Cerebellar cortex (tissue), 1 donor: ENCODE measurements at regions not wholly inside any gene's neighbourhood (a gene's known extent, or its start where the extent isn't known, plus 50 kb on each side); places are given as distances from the start of the nearest gene placed in this dataset.
A peak's percentile ranks its signal among the peaks of the same experiment; 100 is the strongest.
"Not testable (repeated sequence)": the region's sequence is repeated elsewhere in the genome, so short reads cannot be mapped to it uniquely, and the experiment has no call there.

ENCODE experiments used
- DNase-seq: peaks from one replicate; pipeline ENCODE4 v3.0.0-alpha.2; 2015; ENCODE audit warnings: low spot score

DNA sequence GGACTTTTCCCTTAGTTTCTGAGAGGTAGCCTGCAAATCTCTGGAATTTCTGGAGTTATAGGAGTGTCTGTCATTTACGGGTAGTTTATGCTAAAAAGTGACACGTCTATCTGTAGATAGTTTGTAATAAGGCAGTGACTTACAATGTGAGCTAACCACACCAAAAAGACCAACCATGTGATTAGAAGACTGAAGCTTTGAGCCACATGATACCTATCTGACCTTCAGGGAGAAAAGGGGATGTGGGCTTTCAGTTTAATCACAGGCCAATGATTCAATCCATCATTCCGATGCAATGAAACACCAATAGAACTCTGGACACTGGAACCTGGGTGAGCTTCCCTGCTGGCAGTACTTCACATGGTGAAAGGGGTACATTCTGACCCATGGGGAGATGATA lies 254.6 kb upstream of the GK2 start:
- DNase-seq, result no peak

DNA sequence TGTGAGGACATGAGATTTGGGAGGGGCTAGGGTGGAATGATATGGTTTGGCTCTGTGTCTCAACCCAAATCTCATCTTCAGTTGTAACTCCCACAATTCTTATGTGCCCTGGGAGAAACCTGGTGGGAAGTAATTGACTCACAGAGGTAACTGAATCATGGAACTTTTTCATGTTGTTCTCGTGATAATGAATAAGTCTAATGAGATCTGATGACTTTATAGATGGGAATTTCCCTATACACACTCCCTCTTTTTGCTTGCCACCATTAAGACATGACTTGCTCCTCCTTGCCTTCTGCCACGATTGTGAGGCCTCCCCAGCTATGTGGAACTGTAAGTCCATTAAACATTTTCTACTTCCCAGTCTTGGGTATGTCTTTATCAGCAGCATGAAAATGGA lies 253.2 kb upstream of the GK2 start:
- DNase-seq, result no peak

DNA sequence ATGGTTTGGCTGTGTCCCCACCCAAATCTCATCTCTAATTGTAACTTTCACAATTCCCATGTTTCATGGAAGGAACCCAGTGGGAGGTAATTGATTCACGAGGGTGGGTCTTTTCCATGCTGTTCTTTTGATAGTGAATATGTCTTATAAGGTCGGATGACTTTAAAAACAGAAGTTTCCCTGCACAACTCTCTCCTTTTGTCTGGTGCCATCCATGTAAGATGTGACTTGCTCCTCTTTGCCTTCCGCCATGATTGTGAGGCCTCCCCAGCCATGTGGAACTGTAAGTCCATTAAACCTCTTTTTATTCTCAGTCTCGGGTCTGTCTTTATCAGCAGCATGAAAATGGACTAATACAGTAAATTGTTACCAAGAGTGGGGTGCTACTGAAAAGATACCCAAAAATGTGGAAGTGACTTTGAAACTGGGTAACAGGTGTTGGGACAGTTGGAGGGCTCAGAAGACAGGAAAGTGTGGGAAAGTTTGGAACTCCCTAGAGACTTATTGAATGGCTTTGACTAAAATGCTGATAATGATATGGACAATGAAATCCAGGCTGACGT lies 251.4 kb upstream of the GK2 start:
- DNase-seq, result not testable (repeated sequence)

DNA sequence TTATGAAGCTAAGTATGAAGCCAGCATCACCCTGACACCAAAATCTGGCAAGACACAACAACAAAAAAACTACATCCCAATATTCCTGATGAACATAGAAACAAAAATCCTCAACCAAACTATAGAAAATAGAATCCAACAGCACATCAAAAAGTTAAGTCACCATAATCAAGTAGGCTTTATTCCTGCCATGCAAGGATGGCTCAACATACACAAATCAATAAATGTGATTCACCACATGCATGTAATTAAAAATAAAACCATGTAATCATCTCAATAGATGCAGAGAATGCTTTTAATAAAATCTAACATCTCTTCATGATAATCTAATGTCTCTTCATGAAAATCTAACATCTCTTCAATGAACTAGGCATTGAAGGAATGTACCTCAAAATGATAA lies 249.4 kb upstream of the GK2 start:
- DNase-seq, result no peak

DNA sequence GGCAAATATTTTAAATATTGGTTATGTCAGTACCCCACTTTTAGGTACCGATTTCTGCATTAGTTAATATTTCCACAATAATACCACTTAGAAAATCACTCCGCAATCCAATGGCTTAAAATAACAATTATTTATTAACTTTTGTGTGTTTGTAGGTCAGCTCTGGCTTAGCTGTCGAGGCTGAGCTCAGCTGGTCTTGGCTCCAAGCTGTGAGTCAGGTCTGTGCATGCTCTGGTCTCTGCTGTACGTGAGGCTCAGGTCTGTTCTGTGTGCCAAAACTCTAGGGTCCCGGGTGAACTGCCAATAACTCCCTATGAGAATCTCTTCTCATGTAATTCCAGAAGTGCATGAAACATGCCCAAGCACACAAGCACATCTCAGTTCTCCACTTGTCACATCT lies 245.8 kb upstream of the GK2 start:
- no peak for DNase-seq

DNA sequence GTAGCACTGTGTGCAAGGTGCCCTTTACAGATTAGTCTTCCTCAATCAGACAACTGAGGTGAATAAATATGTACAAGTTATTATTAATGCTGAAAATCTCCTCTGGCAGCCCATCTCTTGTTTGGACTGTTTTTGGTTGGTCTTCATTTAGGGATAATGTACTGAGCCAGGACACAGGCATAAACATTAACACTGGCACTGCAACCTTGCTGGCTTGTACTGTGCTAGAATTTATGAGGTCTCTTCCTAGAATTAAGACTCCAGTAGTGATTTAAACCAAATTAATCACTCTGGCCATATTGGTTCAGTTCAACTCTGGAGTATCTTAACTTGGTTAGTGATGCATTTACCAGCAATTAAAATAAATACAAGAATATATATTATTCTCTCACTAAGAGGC lies 244.7 kb upstream of the GK2 start:
- no peak for DNase-seq

DNA sequence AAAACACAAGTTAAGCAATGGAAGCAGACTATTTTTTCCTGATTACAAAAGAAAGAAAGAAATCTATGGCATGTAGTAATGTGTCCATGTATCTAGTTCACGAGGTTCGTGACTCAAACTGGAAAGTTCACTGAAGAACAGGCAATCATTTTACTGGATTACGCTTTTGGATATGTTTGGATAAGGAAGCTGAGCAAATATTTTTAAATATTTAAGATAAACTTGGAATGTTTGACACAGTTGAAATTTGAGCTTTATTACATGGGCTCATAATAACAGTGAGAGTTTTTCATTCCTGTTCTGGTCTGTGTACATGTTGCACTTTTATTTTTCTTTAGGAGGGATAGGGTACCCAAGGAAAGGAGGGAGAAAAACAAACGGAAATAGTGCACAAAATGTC lies 244.2 kb upstream of the GK2 start:
- no peak for DNase-seq

DNA sequence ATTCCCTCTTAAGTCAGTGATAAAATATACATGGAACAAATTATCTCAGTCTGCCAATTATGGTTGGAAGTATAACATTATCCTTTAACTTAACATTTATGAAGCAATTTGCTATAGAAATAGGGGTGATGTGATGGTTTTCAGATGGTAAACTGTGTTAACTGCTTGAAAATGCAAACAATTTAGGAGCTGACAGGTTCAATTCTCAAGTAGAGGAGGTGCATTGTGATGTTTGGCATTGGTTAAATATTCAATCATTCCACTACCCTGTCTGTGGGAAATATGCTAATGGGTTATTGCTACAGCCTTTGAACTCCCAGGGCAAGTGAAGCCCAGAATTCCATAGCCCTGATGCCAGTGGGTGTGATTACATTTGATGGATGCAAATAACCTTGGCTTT lies 243.4 kb upstream of the GK2 start:
- no peak for DNase-seq

DNA sequence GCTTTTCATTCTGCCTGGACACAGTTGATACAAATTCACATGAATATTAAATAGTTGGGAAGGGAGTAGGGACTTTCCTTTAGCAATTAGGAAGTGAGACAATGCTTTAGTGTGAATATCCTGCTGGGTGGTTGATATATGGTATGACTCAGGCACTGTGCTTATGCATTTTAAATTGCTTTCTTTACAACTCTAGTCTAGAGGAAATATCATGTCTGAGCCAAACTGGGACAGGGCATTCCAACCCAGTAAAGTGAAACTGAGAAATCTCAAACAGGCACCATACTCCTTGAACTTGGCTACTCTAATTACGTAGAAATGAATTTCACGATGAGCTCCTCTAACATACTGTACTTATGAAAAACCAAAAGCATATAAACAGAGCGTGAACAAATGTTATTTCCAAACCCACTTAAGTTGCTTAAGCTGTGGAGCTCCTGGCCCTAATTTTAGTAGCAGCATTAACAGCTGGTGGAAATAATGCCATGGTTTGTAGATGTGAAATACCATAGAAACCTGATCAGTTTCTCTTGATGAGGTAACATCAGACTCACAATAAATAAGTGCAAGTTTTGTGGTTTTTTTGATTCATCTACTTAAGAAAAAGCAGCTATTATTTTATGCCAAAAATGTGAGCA lies 242.9 kb upstream of the GK2 start:
- DNase-seq, result no peak

DNA sequence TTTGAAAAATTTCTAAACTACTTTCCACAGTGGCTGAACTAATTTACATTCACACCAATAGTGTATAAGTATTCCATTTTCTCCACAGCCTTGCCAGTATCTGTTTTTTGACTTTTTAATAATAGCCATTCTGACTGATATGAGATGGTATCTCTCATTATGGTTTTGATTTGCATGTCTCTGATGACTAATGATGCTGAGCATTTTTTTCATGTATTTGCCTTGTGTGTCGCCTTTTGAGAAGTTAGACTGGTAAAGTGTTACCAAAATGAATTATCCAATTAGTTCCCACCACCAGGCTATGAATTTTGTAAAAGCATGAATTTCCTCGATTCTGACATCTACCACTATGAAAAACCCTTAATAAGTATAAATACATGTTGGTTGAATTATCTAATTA lies 242.2 kb upstream of the GK2 start:
- no peak for DNase-seq

DNA sequence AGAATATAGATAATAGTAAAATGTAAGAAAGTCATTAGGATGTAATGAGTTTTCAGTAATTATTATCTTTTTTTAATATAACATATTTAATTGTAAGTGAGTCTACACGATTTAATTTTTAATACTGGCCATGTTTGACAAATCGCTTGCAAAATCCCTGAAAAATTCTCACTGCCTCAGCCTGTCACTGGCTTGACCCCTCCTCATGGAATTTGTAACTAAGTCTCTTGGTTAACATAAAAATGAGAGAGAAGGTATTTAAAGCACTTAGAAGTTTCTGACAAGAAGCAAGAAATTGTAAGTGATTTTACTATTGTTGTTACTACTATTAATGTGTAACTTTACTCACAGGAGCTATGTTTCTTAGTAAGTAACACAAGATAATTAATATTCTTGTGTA lies 237.9 kb upstream of the GK2 start:
- DNase-seq, result no peak

DNA sequence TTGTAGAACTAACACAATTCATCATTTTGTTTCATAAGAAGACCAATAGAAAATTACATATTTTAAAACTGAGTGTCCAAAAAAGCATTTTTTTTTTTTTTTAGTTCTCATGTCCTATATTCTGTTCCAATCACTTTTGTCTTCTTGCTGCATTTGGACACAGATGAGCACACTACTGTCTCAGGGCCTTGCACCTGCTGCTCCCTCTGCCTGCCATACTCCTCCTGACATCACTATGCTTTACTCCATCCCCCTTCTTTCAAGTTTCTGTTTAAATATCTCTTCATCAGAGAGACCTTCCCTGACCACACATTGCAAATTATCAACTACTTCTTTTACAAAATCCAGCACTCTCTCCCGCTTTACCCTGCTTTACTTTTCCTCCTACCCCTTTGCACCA lies 230.7 kb upstream of the GK2 start:
- DNase-seq, result no peak

DNA sequence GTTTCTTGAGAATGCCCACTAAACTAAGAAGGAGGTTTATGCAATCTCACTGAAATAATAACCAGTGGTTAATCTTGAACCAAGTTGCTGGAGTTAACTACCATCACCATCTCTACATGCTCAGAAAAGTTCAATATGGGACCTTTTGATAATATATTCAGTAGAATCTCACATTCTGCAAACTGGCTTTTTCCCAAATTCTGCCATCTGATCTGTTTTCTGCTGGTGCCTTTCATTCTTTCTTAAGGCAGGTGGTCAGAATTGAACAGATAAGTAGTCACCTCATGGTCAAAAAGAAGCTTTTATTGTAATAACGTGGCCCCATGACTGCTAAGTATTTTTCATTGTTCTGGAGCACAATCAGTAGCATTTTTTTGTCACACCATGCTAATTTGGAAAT lies 229.0 kb upstream of the GK2 start:
- no peak for DNase-seq

DNA sequence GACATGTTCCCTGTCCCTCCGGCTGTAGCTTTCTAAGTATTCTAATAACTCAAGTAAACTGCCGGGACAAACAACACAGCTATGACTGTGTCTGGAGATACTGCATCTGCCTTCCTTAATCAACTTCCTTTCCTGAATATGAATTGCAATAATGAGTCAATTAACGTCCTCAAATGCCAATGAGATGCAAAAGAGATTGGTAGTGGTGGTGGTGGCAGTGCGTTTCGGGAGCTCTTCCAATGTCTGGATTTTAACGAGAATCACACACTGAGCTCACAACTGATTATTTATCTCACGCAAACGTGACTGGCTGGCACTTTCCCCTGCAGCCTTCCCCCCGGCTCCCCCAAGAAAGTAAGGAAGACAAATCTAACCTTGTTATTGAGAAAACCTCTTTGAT lies 226.1 kb upstream of the GK2 start:
- no peak for DNase-seq

DNA sequence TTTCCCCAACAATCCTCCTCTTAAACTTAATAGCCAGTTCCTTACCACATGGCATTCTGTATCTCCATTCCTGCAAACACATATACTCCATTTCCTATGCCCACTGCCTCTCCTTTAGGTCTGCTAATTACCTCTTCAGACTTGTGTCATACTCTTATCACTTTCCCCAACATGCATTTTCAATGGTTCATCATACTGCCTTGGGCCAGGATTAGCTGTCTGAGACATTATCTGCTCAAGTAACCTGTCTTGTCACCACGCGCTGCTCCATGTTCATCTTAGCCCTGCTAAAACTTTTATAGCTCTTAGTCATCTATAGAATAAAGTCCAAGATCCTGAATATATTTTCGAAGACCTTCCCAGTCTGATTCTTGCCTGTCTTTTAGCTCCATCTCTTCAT lies 224.1 kb upstream of the GK2 start:
- no peak for DNase-seq

DNA sequence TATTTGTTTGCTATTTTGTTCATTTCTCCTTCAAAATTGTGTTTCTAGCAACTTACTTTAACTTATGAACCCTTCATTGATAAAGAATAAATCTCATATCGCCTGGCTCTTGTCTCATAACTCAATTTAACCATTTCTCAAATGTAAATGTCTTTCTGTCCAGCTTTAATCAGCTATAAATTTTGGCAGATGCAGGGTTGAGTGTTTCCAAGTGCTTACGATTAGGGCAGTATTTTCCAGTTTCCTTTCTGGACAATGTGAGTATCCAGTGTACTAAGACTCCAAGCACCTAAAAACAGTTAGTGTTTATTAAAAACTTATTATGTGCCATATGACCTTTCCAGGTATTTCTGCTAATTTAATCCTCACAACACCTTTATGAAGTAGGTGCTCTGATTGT lies 218.6 kb upstream of the GK2 start:
- no peak for DNase-seq

DNA sequence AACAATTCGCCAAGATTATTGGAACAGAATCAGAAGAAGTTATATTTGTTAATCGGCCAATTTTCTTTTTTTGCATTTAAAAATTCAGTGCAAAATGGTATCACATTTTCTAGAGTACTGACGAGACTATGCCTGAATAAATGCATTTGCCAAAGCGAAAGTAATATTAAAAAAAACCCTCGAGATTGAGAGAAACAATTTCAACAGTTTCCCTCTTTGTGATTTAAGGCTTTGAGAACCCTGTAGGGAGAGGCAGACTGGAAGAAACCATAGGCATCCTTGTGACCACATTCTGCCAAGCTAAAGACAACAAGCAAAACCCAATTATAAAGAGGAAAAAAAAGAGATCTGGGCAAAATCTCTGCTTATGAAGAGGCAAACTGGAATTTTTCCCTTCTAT lies 218.1 kb upstream of the GK2 start:
- no peak for DNase-seq

DNA sequence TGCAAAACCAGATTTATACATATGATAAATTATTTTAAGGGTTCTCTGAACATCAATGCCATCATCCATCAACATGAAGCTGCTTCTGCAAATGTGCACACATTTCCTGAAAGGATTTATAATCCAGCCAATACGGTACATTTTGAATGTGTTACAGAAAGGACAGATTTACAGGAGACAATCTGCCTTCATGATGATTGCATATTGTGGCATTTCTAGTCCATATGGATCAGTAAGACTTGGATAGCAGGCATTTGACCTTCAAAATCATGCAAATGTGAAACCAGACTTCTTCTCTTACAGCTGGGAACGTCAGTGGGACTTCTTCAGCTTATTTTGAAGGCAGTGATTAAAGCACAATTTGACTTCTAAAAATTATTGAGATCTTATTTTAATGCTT lies 217.3 kb upstream of the GK2 start:
- no peak for DNase-seq

DNA sequence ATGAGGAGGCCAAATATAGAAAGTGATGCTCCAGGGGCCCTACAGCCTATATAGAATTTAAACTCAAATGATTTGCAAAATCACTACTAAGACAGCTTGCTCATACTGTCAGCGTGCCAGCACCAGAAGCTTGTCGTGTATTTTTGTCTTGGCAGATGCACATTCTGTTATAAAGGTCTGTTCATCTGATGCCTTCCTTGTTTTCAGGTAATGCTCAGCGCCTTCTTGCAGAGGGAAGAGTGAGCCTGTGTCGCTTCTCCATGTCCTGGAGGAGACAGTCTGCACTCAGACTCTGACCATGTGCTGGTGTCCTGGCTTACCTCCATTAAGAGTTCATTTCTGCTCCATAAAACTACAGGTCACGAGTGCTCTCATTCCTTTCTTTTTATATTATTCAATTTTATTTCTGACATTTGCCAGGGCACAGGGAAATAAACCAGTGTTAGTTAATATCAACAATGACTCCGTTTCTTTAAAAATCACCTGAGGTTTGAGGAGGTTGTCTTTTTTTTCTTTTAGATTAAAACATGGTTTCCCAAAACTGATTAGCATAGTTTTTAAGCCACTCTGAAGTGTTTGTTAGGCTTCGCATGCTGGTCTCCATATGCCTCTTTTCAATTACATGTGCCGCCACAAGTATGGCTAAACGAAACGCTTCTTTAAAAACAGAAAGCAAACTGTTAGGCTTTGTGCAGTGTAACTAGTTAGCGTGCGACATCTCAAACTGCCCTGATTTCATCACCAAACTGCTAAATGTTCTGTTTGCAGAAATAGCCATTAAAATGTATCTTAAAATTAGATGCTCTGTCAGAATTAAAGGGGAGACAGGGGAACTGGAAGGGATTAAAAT lies 215.2 kb upstream of the GK2 start:
- DNase-seq, result peak; percentile 82

DNA sequence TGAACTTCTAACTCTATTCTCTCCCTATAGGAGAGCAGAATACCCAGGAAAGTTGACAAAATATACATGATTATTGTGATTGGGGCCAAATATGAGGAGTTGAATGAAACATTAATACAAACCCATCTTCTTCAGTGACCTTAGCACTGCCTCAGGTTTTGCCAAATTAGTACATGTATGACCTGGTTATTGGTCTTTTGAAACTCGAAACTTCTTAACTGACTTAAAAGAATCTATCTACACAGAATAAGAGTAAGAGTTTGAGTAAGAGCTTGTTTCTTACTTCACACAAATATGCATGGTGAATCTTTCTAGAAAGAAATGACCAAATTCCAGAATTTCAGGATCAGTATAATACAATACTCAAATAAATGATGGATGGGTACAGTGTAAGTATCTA lies 213.0 kb upstream of the GK2 start:
- no peak for DNase-seq

DNA sequence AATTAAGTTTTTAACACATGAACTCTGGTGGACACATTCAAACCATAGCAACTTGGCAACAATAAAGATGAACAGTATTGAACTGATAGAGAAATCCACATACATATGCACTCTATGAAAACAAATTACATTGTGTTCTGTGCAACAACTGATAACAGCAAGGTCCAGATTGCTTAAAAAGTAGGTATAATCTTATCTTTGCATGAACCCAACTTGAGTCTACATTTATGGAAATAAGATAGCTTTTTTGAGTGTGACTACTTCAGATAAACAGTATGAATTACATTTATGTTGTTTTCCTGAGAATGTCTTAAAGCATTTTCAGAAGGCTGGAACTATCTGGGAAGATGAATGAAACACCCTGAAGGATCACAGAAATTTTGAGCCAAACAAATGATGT lies 212.6 kb upstream of the GK2 start:
- no peak for DNase-seq

DNA sequence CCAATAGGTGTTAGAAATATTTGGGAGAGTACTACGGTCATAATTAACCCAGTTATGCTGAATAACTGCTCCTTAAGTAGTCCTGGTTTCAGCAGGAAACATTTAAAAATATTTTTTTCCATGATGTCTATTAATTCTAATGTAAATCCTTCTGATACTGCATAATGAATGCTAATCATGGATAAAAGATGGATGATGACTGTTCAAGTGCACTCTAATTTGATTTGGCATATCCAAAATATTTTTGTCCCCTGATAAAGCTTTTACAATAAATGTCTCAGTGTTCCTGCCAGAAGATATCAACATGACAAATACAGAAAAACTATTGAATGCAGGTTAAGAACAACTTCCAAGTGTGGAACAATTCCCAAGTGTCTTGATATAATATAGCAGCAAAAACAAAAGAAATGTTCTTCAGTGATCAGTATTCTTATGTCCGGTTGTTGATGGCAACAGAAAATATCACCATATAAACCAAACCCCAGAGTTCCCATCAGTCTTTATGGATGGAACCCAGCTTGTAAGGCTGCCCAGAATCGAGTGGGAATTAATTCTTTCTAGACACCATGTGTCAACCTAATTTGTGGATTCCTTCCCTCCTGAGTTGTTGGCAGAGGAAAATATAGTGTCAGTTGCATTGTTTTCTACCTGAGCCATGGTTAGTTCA lies 205.4 kb upstream of the GK2 start:
- peak; percentile 86 for DNase-seq

DNA sequence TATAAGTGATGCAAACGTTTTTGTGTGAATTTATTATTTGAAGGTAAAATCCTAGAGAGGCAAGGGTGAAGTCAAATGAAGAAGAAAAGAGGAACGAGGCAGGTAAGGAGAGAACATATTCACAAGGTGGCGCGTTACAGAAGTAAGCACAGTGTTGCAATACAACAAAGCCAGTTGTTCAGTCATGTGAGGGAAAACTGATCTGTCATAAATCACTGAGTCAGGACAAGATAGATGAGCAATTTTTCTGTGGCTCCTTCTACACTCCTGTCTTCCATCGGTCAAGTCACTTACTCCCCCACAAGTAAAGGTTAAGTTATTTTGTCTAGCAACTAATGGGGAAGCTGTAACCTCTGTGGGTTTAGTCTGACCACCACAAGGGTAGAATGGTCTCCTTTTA lies 203.0 kb upstream of the GK2 start:
- DNase-seq, result no peak
